Parathyroid adenoma (tissue), 2 donors: ENCODE measurements at regions not wholly inside any gene's neighbourhood (a gene's known extent, or its start where the extent isn't known, plus 50 kb on each side); places are given as distances from the start of the nearest gene placed in this dataset.

Source experiments
- H2AFZ ChIP-seq: fragments of 300-600 bp; sonication (generic); one replicate; pipeline ENCODE4 v1.7.0; 2017; ENCODE audit warnings: antibody characterized with exemption, mild to moderate bottlenecking
- H3K27ac ChIP-seq: fragments of 300-600 bp; sonication (generic); one replicate; pipeline ENCODE4 v1.7.0; 2017
- H3K27me3 ChIP-seq: fragments of 300-600 bp; sonication (generic); one replicate; pipeline ENCODE4 v1.7.0; 2017; ENCODE audit warnings: low read length; ENCODE audit not compliant: control insufficient read depth, insufficient read depth
- H3K36me3 ChIP-seq: fragments of 300-600 bp; sonication (generic); one replicate; pipeline ENCODE4 v1.7.0; 2017; ENCODE audit warnings: low read length; ENCODE audit not compliant: control insufficient read depth, insufficient read depth
- H3K4me1 ChIP-seq: fragments of 300-600 bp; sonication (generic); one replicate; pipeline ENCODE4 v1.7.0; 2017; ENCODE audit warnings: control low read depth
- H3K4me2 ChIP-seq: fragments of 300-600 bp; sonication (generic); one replicate; pipeline ENCODE4 v1.7.0; 2017; ENCODE audit warnings: low read length
- H3K4me3 ChIP-seq: fragments of 300-600 bp; sonication (generic); one replicate; pipeline ENCODE4 v1.7.0; 2017; ENCODE audit warnings: low read depth, low read length
- H3K79me2 ChIP-seq: fragments of 300-600 bp; sonication (generic); one replicate; pipeline ENCODE4 v1.7.0; 2017; ENCODE audit warnings: control low read depth
- H3K9ac ChIP-seq: fragments of 300-600 bp; sonication (generic); one replicate; pipeline ENCODE4 v1.7.0; 2017; ENCODE audit warnings: mild to moderate bottlenecking
- H3K9me3 ChIP-seq: fragments of 300-600 bp; sonication (generic); one replicate; pipeline ENCODE4 v1.7.0; 2017; ENCODE audit warnings: low read length; ENCODE audit not compliant: control insufficient read depth
- TF ChIP-seq, protein P1 (sequence below): fragments of 300-600 bp; sonication (generic); IDR thresholded peaks from one replicate; pipeline ENCODE4 v1.7.0; 2017; ENCODE audit warnings: antibody characterized with exemption, mild to moderate bottlenecking
- donor health status: primary hyperparathyroidism.

- Histone ChIP-seq H2AFZ (no peak overlapping the region), H3K27ac (no peak overlapping the region), H3K36me3 (no peaks in the 10 kb centered on the region), H3K9me3 (no peaks in the 10 kb centered on the region), H3K79me2 (no peaks in the 10 kb centered on the region), H3K4me1 (no peaks in the 10 kb centered on the region), H3K9ac (no peak overlapping the region), H3K4me2 (no peak overlapping the region), H3K4me3 (no peak overlapping the region), H3K27me3 (no peaks in the 10 kb centered on the region)
- TF ChIP-seq, protein P1, sequence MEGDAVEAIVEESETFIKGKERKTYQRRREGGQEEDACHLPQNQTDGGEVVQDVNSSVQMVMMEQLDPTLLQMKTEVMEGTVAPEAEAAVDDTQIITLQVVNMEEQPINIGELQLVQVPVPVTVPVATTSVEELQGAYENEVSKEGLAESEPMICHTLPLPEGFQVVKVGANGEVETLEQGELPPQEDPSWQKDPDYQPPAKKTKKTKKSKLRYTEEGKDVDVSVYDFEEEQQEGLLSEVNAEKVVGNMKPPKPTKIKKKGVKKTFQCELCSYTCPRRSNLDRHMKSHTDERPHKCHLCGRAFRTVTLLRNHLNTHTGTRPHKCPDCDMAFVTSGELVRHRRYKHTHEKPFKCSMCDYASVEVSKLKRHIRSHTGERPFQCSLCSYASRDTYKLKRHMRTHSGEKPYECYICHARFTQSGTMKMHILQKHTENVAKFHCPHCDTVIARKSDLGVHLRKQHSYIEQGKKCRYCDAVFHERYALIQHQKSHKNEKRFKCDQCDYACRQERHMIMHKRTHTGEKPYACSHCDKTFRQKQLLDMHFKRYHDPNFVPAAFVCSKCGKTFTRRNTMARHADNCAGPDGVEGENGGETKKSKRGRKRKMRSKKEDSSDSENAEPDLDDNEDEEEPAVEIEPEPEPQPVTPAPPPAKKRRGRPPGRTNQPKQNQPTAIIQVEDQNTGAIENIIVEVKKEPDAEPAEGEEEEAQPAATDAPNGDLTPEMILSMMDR: no peak
Measured at GRCh38 chr5:72667708-72668107, 148.8 kb upstream of the TNPO1 start.

GRCh38 chr5:72662936-72663335, 153.5 kb upstream of the TNPO1 start:
- Histone ChIP-seq H3K9ac (no peak overlapping the region), H2AFZ (no peak overlapping the region), H3K79me2 (no peaks in the 10 kb centered on the region), H3K27me3 (no peaks in the 10 kb centered on the region), H3K4me1 (no peaks in the 10 kb centered on the region), H3K9me3 (no peaks in the 10 kb centered on the region), H3K36me3 (no peaks in the 10 kb centered on the region), H3K27ac (no peak overlapping the region), H3K4me2 (no peak overlapping the region), H3K4me3 (no peak overlapping the region)
- TF ChIP-seq, protein P1: no peak

DNA sequence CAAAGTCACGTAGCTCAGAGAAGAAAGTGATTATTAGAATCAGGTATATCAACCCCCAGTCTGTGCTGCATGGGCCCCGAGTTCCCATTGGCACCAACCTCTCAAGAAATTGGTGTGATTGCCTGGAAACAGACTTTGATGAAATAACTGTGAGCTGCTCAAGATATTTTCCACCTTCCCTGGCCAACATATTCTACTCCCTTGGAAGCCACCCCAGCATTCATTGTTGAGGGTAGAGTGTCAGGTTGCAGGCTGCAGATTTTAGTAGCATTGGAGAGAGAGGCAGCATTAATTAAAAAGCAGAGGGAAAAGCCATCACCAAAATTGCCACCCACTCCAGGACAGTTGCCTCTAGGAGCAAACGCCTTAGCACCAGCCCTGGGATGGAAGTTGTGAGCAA, 154.2 kb upstream of the TNPO1 start:
- Histone ChIP-seq H3K79me2 (no peaks in the 10 kb centered on the region), H3K4me2 (no peak overlapping the region), H3K9ac (no peak overlapping the region), H3K36me3 (no peaks in the 10 kb centered on the region), H3K4me1 (no peaks in the 10 kb centered on the region), H3K9me3 (no peaks in the 10 kb centered on the region), H2AFZ (no peak overlapping the region), H3K27me3 (no peaks in the 10 kb centered on the region), H3K4me3 (no peak overlapping the region), H3K27ac (no peak overlapping the region)
- TF ChIP-seq, protein P1: no peak

- H3K27ac ChIP-seq: no peak overlapping the region
- no peak overlapping the region for H3K4me2 ChIP-seq
- H3K79me2 ChIP-seq: no peaks in the 10 kb centered on the region
- H3K36me3 ChIP-seq: no peaks in the 10 kb centered on the region
- no peak overlapping the region for H3K9ac ChIP-seq
- TF ChIP-seq, protein P1: no peak
- no peaks in the 10 kb centered on the region for H3K4me1 ChIP-seq
- no peak overlapping the region for H2AFZ ChIP-seq
- no peaks in the 10 kb centered on the region for H3K9me3 ChIP-seq
- no peak overlapping the region for H3K4me3 ChIP-seq
- no peaks in the 10 kb centered on the region for H3K27me3 ChIP-seq
Measured at GRCh38 chr5:72661405-72661804, 154.2 kb upstream of the ZNF366 start.

DNA sequence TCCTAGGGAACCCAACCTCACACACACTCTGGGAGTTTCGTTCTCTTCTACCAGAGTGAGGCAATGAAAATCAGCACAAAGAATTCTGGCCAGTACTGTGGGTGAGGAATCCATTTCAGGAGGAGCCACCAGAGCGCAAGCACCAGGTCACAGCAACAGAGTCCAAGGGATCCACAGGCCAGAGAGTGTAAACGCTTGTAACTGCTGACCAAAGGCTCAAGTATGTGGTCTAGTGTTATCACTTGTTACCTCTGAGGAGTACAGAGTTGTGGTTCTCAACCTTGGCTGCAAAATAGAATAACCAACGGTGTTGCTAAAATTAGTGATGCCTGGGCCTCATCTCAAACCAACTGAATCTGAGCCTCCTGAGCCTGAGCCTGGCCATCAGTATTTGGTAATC, 152.5 kb upstream of the ZNF366 start:
- no peaks in the 10 kb centered on the region for H3K4me1 ChIP-seq
- TF ChIP-seq, protein P1: no peak
- H3K9ac ChIP-seq: no peak overlapping the region
- H3K27me3 ChIP-seq: no peaks in the 10 kb centered on the region
- H3K27ac ChIP-seq: no peak overlapping the region
- no peak overlapping the region for H3K4me2 ChIP-seq
- H3K79me2 ChIP-seq: no peaks in the 10 kb centered on the region
- H3K4me3 ChIP-seq: no peak overlapping the region
- H3K36me3 ChIP-seq: no peaks in the 10 kb centered on the region
- H2AFZ ChIP-seq: no peak overlapping the region
- no peaks in the 10 kb centered on the region for H3K9me3 ChIP-seq
